SK-N-SH (cell line): ENCODE measurements at regions not wholly inside any gene's neighbourhood (a gene's known extent, or its start where the extent isn't known, plus 50 kb on each side); places are given as distances from the start of the nearest gene placed in this dataset.

Experiments
- CTCF ChIA-PET: fragments of 300-600, 350-600 bp; formaldehyde crosslinking; extraction: SDS; loops from one replicate; lab custom pipeline; 2021; lab: Yijun Ruan, JAX
- POLR2A ChIA-PET: fragments of 350-600 bp; sonication (Branson Sonifier 250); formaldehyde crosslinking; extraction: SDS; loops from one replicate; lab custom pipeline; 2020; ENCODE audit warnings: antibody characterized with exemption, inconsistent platforms; lab: Yijun Ruan, JAX
- DNase-seq: peaks from one replicate; pipeline ENCODE4 v3.0.0; 2012
- H2AFZ ChIP-seq: fragments of 200-600 bp; sonication (generic); 2 replicates; pipeline ENCODE4 v1.8.1; 2016; ENCODE audit warnings: antibody characterized with exemption, mild to moderate bottlenecking, low read depth
- H3F3A ChIP-seq: fragments of 200-600 bp; sonication (generic); replicated peaks from 2 replicates; pipeline ENCODE3; 2016; ENCODE audit warnings: antibody characterized with exemption, mild to moderate bottlenecking; ENCODE audit not compliant: insufficient read depth
- H3K27ac ChIP-seq, 2 experiments: fragments of 200-500 bp in 1 of 2; fragments of 200-600 bp in 1 of 2; sonication (Bioruptor generic) in 1 of 2; sonication (generic), shearing (Covaris generic) in 1 of 2; 2 replicates each; pipeline versions ENCODE4 v1.5.1 to v1.6.1; 2014 to 2016; ENCODE audit warnings: low read depth in 2 of 2, inconsistent platforms in 1 of 2, low read length in 1 of 2, mild to moderate bottlenecking in 1 of 2, mixed read lengths in 1 of 2
- H3K27me3 ChIP-seq: fragments of 200-600 bp; sonication (generic), shearing (Covaris generic); 2 replicates; pipeline ENCODE4 v1.6.1; 2016; ENCODE audit warnings: mixed run types; ENCODE audit not compliant: insufficient read depth
- H3K36me3 ChIP-seq, 2 experiments: fragments of 200-500 bp in 1 of 2; fragments of 200-600 bp in 1 of 2; sonication (Bioruptor generic) in 1 of 2; sonication (generic) in 1 of 2; replicated peaks in 1 of 2; 2 replicates each; pipeline versions ENCODE3 to v1.5.1; 2014 to 2016; ENCODE audit warnings: low read length in 1 of 2, mild to moderate bottlenecking in 1 of 2; ENCODE audit not compliant: insufficient read depth in 2 of 2, control insufficient read depth in 1 of 2
- H3K4me1 ChIP-seq, 2 experiments: fragments of 200-500 bp in 1 of 2; fragments of 200-600 bp in 1 of 2; sonication (Bioruptor generic) in 1 of 2; sonication (generic), shearing (Covaris generic) in 1 of 2; 2 replicates each; pipeline versions ENCODE4 v1.5.1 to v1.6.1; 2014 to 2016; ENCODE audit warnings: low read depth in 1 of 2, low read length in 1 of 2, mixed run types in 1 of 2; ENCODE audit not compliant: insufficient read depth in 2 of 2, control insufficient read depth in 1 of 2
- H3K4me2 ChIP-seq: fragments of 200-600 bp; sonication (generic), shearing (Covaris generic); 2 replicates; pipeline ENCODE4 v1.6.1; 2017; ENCODE audit warnings: mixed run types
- H3K4me3 ChIP-seq, 2 experiments: fragments of 200-500 bp in 1 of 2; fragments of 200-600 bp in 1 of 2; sonication (Bioruptor generic) in 1 of 2; sonication (generic), shearing (Covaris generic) in 1 of 2; 2 replicates each; pipeline versions ENCODE4 v1.5.1 to v1.8.1; 2014 to 2016; ENCODE audit warnings: low read depth in 2 of 2, inconsistent platforms in 1 of 2, low read length in 1 of 2, mild to moderate bottlenecking in 1 of 2, mixed read lengths in 1 of 2, moderate library complexity in 1 of 2
- H3K79me2 ChIP-seq: fragments of 200-600 bp; sonication (generic); 2 replicates; pipeline ENCODE4 v1.8.1; 2017; ENCODE audit warnings: mild to moderate bottlenecking; ENCODE audit not compliant: insufficient read depth
- H3K9ac ChIP-seq: fragments of 200-600 bp; sonication (generic); 2 replicates; pipeline ENCODE4 v1.6.1; 2017; ENCODE audit warnings: mixed run types
- H3K9me2 ChIP-seq: fragments of 200-600 bp; sonication (generic); 2 replicates; pipeline ENCODE4 v1.6.1; 2017; ENCODE audit warnings: mixed run types
- H3K9me3 ChIP-seq: fragments of 200-600 bp; sonication (generic); 2 replicates; pipeline ENCODE4 v1.6.1; 2017; ENCODE audit warnings: mixed run types, mild to moderate bottlenecking, moderate library complexity
- H4K20me1 ChIP-seq: fragments of 200-600 bp; sonication (generic); 2 replicates; pipeline ENCODE4 v1.6.1; 2017; ENCODE audit warnings: mild to moderate bottlenecking, mixed run types; ENCODE audit not compliant: insufficient read depth
- ELF1 ChIP-seq: IDR thresholded peaks from 2 replicates; pipeline ENCODE4 v1.4.0; 2012
- EP300 ChIP-seq, 2 experiments: IDR thresholded peaks; 2 replicates each; pipeline versions ENCODE4 v1.4.0 to v1.6.1; 2012; ENCODE audit warnings: borderline replicate concordance in 1 of 2, low read depth in 1 of 2, low read length in 1 of 2
- GATA2 ChIP-seq: sonication (generic); formaldehyde crosslinking; IDR thresholded peaks from 2 replicates; pipeline ENCODE4 v1.5.0; 2020; ENCODE audit warnings: mild to moderate bottlenecking, missing genetic modification reagents
- MAX ChIP-seq: IDR thresholded peaks from 2 replicates; pipeline ENCODE4 v1.4.0; 2012; ENCODE audit warnings: low read depth
- NFIC ChIP-seq: IDR thresholded peaks from 2 replicates; pipeline ENCODE4 v1.4.0; 2012; ENCODE audit warnings: borderline replicate concordance
- RCOR1 ChIP-seq: fragments of 150-350 bp; IDR thresholded peaks from 2 replicates; pipeline ENCODE4 v1.6.1; 2017; ENCODE audit warnings: antibody characterized with exemption, low read length
- RFX5 ChIP-seq: IDR thresholded peaks from 2 replicates; pipeline ENCODE4 v1.6.1; 2012; ENCODE audit warnings: mild to moderate bottlenecking, improper control_type of control experiment, low read length
- RXRA ChIP-seq: IDR thresholded peaks from 2 replicates; pipeline ENCODE4 v1.4.0; 2012; ENCODE audit warnings: low read depth, mild to moderate bottlenecking, borderline replicate concordance
- SIN3A ChIP-seq: IDR thresholded peaks from 2 replicates; pipeline ENCODE4 v1.6.1; 2012; ENCODE audit warnings: low read depth, mild to moderate bottlenecking, low read length, moderate library complexity, borderline replicate concordance
- TEAD4 ChIP-seq: IDR thresholded peaks from 2 replicates; pipeline ENCODE4 v1.4.0; 2012; ENCODE audit warnings: mild to moderate bottlenecking, borderline replicate concordance; ENCODE audit not compliant: insufficient read depth
- USF1 ChIP-seq: IDR thresholded peaks from 2 replicates; pipeline ENCODE4 v1.4.0; 2012; ENCODE audit warnings: low read depth, borderline replicate concordance
- USF2 ChIP-seq: fragments of 150-350 bp; IDR thresholded peaks from 2 replicates; pipeline ENCODE4 v1.6.1; 2017; ENCODE audit warnings: antibody characterized with exemption, low read length, low read depth, borderline replicate concordance
- YY1 ChIP-seq: IDR thresholded peaks from 2 replicates; pipeline ENCODE4 v1.4.0; 2012; ENCODE audit warnings: low read depth, mild to moderate bottlenecking
- ZBTB33 ChIP-seq: IDR thresholded peaks from 2 replicates; pipeline ENCODE4 v1.4.0; 2012; ENCODE audit warnings: low read depth, borderline replicate concordance
- WGBS: methylation state at CpG from one replicate; pipeline ENCODE4 v1.1.6; 2017; ENCODE audit warnings: low lambda C conversion rate; 5-methylcytosine and 5-hydroxymethylcytosine counted together

- 0 out of 4 replicates have a peak, but pooled peaks of 1 of the 2 experiments have one; percentile 29 for TF ChIP-seq EP300 (IDR thresholded peaks at IDR 0.05; ENCODE audit: borderline replicate concordance in 1 of 2, low read depth in 1 of 2, low read length in 1 of 2)
- no peak for TF ChIP-seq NFIC
- no peak for TF ChIP-seq GATA2 (CRISPR knock-in tag)
- no peak for TF ChIP-seq USF2
- TF ChIP-seq, all 33 proteins: peak for 1
- Histone ChIP-seq H3K9me2 (no peaks in the 10 kb centered on the region), H3K9ac (no peak overlapping the region), H3K4me2 (no peak overlapping the region), H3K27me3 (no peaks in the 10 kb centered on the region), H3K79me2 (no peaks in the 10 kb centered on the region), H4K20me1 (no peaks in the 10 kb centered on the region), H3F3A (no peaks in the 10 kb centered on the region), H3K4me1 (peaks cover 0 to 5% of the 10 kb centered on the region in 2 experiments; a peak in 2 of 4 replicates), H3K36me3 (no peaks in the 10 kb centered on the region), H3K4me3 (no peak overlapping the region), H3K27ac (peak overlapping the region in 1 of 2 experiments; percentile 81; a peak in 2 of 4 replicates), H2AFZ (no peak overlapping the region), H3K9me3 (no peaks in the 10 kb centered on the region)
- DNase-seq: peak; percentile 42
- CTCF ChIA-PET: interaction anchor here (1.5 kb wide), 1 partner anchor 390 kb away, joined by 3 read pairs; no protein-coding TSS in a partner anchor
- WGBS: 25% methylated on average over 2 of the region's 2 CpGs
- POLR2A ChIA-PET: no interaction called here
Observed at GRCh38 chr5:155529362-155529761, 515.8 kb downstream of the KIF4B start.

- H3F3A ChIP-seq: no peaks in the 10 kb centered on the region
- H3K4me2 ChIP-seq: no peak overlapping the region
- H3K4me1 ChIP-seq: peaks cover 0 to 5% of the 10 kb centered on the region in 2 experiments; a peak in 2 of 4 replicates
- ChIA-PET POLR2A (no interaction called here), CTCF (interaction anchor here (1.5 kb wide), 1 partner anchor 390 kb away, joined by 3 read pairs; no protein-coding TSS in a partner anchor)
- no peaks in the 10 kb centered on the region for H3K9me3 ChIP-seq
- peak; percentile 21 for DNase-seq
- no peaks in the 10 kb centered on the region for H3K79me2 ChIP-seq
- H3K9me2 ChIP-seq: no peaks in the 10 kb centered on the region
- no peak for TF ChIP-seq RXRA
- TF ChIP-seq MAX: no peak
- peak in 1 of 2 experiments; percentile 34; a peak in 1 of 4 replicates for TF ChIP-seq EP300 (IDR thresholded peaks at IDR 0.05; ENCODE audit: borderline replicate concordance in 1 of 2, low read depth in 1 of 2, low read length in 1 of 2)
- H3K4me3 ChIP-seq: no peak overlapping the region
- H3K9ac ChIP-seq: no peak overlapping the region
- no peaks in the 10 kb centered on the region for H3K36me3 ChIP-seq
- no peaks in the 10 kb centered on the region for H4K20me1 ChIP-seq
- no peaks in the 10 kb centered on the region for H3K27me3 ChIP-seq
- no peak overlapping the region for H2AFZ ChIP-seq
- peak overlapping the region in 1 of 2 experiments; percentile 81; a peak in 1 of 4 replicates for H3K27ac ChIP-seq
Observed at GRCh38 chr5:155530046-155530445, 516.5 kb downstream of the KIF4B start.

GRCh38 chr5:155532621-155533311 is 519.2 kb downstream of the KIF4B start:
- TF ChIP-seq YY1: no peak
- no peak for TF ChIP-seq SIN3A
- TF ChIP-seq RFX5: no peak
- no peak for TF ChIP-seq GATA2 (CRISPR knock-in tag)
- TF ChIP-seq ELF1: no peak
- no peak for TF ChIP-seq TEAD4
- TF ChIP-seq ZBTB33: no peak
- TF ChIP-seq USF2: no peak
- TF ChIP-seq USF1: no peak
- TF ChIP-seq RCOR1: no peak
- Histone ChIP-seq H3K9ac (no peak overlapping the region), H3K9me2 (no peaks in the 10 kb centered on the region), H3F3A (no peaks in the 10 kb centered on the region), H4K20me1 (no peaks in the 10 kb centered on the region), H3K9me3 (no peaks in the 10 kb centered on the region), H3K27me3 (no peaks in the 10 kb centered on the region), H3K79me2 (no peaks in the 10 kb centered on the region), H2AFZ (no peak overlapping the region), H3K4me3 (no peak overlapping the region), H3K4me1 (peaks cover 0 to 5% of the 10 kb centered on the region in 2 experiments; a peak in 2 of 4 replicates), H3K4me2 (no peak overlapping the region), H3K27ac (no peak overlapping the region), H3K36me3 (no peaks in the 10 kb centered on the region)
- POLR2A ChIA-PET: no interaction called here
- WGBS: 25% methylated on average over 4 of the region's 4 CpGs
- no peak for DNase-seq
- CTCF ChIA-PET: no interaction called here
